NCI-H1694 treated with DMSO at 0.1 percent for 48 hours (cell line): ENCODE measurements at regions not wholly inside any gene's neighbourhood (a gene's known extent, or its start where the extent isn't known, plus 50 kb on each side); places are given as distances from the start of the nearest gene placed in this dataset.

Source experiments
- DNase-seq: peaks from one replicate; lab custom pipeline; 2025; lab: John Stamatoyannopoulos, UW

GRCh38 chr18:37659906-37660305 is 94.3 kb upstream of the CELF4 start:
- DNase-seq = no peak

GRCh38 chr18:37658894-37659293 is 93.3 kb upstream of the CELF4 start:
- no peak for DNase-seq

- no peak for DNase-seq
Observed at GRCh38 chr18:37657493-37657892, 91.9 kb upstream of the CELF4 start.

- DNase-seq = no peak
Observed at GRCh38 chr18:37654731-37655369, 89.3 kb upstream of the CELF4 start.

- DNase-seq = no peak
Observed at GRCh38 chr18:37654034-37654433, 88.4 kb upstream of the CELF4 start.

GRCh38 chr18:37653618-37654017 is 88.0 kb upstream of the CELF4 start:
- no peak for DNase-seq

GRCh38 chr18:37649930-37650329 is 84.3 kb upstream of the CELF4 start:
- no peak for DNase-seq

GRCh38 chr18:37649416-37649815 is 83.8 kb upstream of the CELF4 start:
- no peak for DNase-seq

- DNase-seq = no peak
Observed at GRCh38 chr18:37641573-37641972, 76.0 kb upstream of the CELF4 start.

- DNase-seq = no peak
Observed at GRCh38 chr18:37640504-37640903, 74.9 kb upstream of the CELF4 start.

GRCh38 chr18:37639846-37640245 is 74.2 kb upstream of the CELF4 start:
- DNase-seq = no peak

GRCh38 chr18:37637478-37637850 is 71.9 kb upstream of the CELF4 start:
- no peak for DNase-seq

- no peak for DNase-seq
Observed at GRCh38 chr18:37636831-37637477, 71.4 kb upstream of the CELF4 start.

- DNase-seq = no peak
Observed at GRCh38 chr18:37634516-37634915, 68.9 kb upstream of the CELF4 start.

- DNase-seq = no peak
Observed at GRCh38 chr18:37631422-37631821, 65.8 kb upstream of the CELF4 start.

GRCh38 chr18:37630334-37630733 is 64.7 kb upstream of the CELF4 start:
- DNase-seq = no peak

GRCh38 chr18:37628470-37629220 is 63.0 kb upstream of the CELF4 start:
- no peak for DNase-seq

GRCh38 chr18:37624318-37624717 is 58.7 kb upstream of the CELF4 start:
- no peak for DNase-seq

GRCh38 chr18:37619964-37620363 is 54.4 kb upstream of the CELF4 start:
- DNase-seq = no peak

GRCh38 chr18:37617623-37618022 is 52.0 kb upstream of the CELF4 start:
- no peak for DNase-seq
